Frontal cortex (tissue), 3 donors: ENCODE measurements at regions not wholly inside any gene's neighbourhood (a gene's known extent, or its start where the extent isn't known, plus 50 kb on each side); places are given as distances from the start of the nearest gene placed in this dataset.

ENCODE experiments used
- DNase-seq, 2 donors: peaks; one replicate each; pipeline ENCODE4 v3.0.0; 2012; ENCODE audit warnings: low spot score in 2 of 2
- FAIRE-seq: peaks from 2 replicates; lab custom pipeline; 2012; peaks lifted over from hg19 to GRCh38; lab: Jason Lieb, UNC
- donor health status: control.
- donor health status: control.
- donor health status: control.

GRCh38 chr2:66834859-66835258 is 399.9 kb downstream of the MEIS1 start:
- no peak for DNase-seq
- no peak for FAIRE-seq

GRCh38 chr2:66836851-66837250 is 401.9 kb downstream of the MEIS1 start:
- DNase-seq (no peak), FAIRE-seq (no peak)

- DNase-seq (no peak), FAIRE-seq (no peak)
Observed at GRCh38 chr2:66839551-66840320, 404.8 kb downstream of the MEIS1 start.

GRCh38 chr2:66840321-66841002 is 405.5 kb downstream of the MEIS1 start:
- no peak for FAIRE-seq
- DNase-seq: no peak

GRCh38 chr2:66843847-66844246 is 408.9 kb downstream of the MEIS1 start:
- DNase-seq: no peak
- FAIRE-seq: no peak

GRCh38 chr2:66845307-66845706 is 410.4 kb downstream of the MEIS1 start:
- DNase-seq (no peak), FAIRE-seq (no peak)

- no peak for DNase-seq
- FAIRE-seq: no peak
Observed at GRCh38 chr2:66846887-66847286, 412.0 kb downstream of the MEIS1 start.

GRCh38 chr2:66849153-66849755 is 414.3 kb downstream of the MEIS1 start:
- DNase-seq (no peak), FAIRE-seq (no peak)

GRCh38 chr2:66850376-66850775 is 415.5 kb downstream of the MEIS1 start:
- FAIRE-seq (no peak), DNase-seq (no peak)

GRCh38 chr2:66851449-66851872 is 416.5 kb downstream of the MEIS1 start:
- DNase-seq (no peak), FAIRE-seq (no peak)

GRCh38 chr2:66852953-66853352 is 418.0 kb downstream of the MEIS1 start:
- DNase-seq (no peak), FAIRE-seq (no peak)

- FAIRE-seq: no peak
- DNase-seq: no peak
Observed at GRCh38 chr2:66853585-66853984, 418.7 kb downstream of the MEIS1 start.

- no peak for FAIRE-seq
- no peak for DNase-seq
Observed at GRCh38 chr2:66854298-66854697, 419.4 kb downstream of the MEIS1 start.

GRCh38 chr2:66862885-66863650 is 428.1 kb downstream of the MEIS1 start:
- FAIRE-seq (no peak), DNase-seq (no peak)

GRCh38 chr2:66865161-66865560 is 430.2 kb downstream of the MEIS1 start:
- FAIRE-seq (no peak), DNase-seq (no peak)

GRCh38 chr2:66866331-66867062 is 431.6 kb downstream of the MEIS1 start:
- FAIRE-seq (no peak), DNase-seq (no peak)

- DNase-seq: no peak
- FAIRE-seq: no peak
Observed at GRCh38 chr2:66867063-66867441, 432.1 kb downstream of the MEIS1 start.

- no peak for DNase-seq
- FAIRE-seq: no peak
Observed at GRCh38 chr2:66869076-66869475, 434.2 kb downstream of the MEIS1 start.

GRCh38 chr2:66872081-66872985 is 437.4 kb downstream of the MEIS1 start:
- DNase-seq: no peak
- no peak for FAIRE-seq
